Esophagus (tissue), 2 donors: ENCODE measurements at regions not wholly inside any gene's neighbourhood (a gene's known extent, or its start where the extent isn't known, plus 50 kb on each side); places are given as distances from the start of the nearest gene placed in this dataset.

Experiments
- H3K27ac ChIP-seq, 2 donors: one replicate each; pipeline ENCODE4 v1.5.1; 2013; ENCODE audit warnings: low read depth in 2 of 2, mild to moderate bottlenecking in 2 of 2, inconsistent platforms in 1 of 2, low read length in 1 of 2, moderate library complexity in 1 of 2
- H3K27me3 ChIP-seq, 2 donors: one replicate each; pipeline ENCODE4 v1.6.1; 2013; ENCODE audit warnings: low read length in 2 of 2, control low read depth in 1 of 2, mild to moderate bottlenecking in 1 of 2; ENCODE audit not compliant: insufficient read depth in 2 of 2, control insufficient read depth in 1 of 2
- H3K36me3 ChIP-seq, 2 donors: one replicate each; pipeline ENCODE4 v1.6.1; 2013; ENCODE audit warnings: low read length in 1 of 2; ENCODE audit not compliant: control insufficient read depth in 2 of 2, insufficient read depth in 2 of 2
- H3K4me1 ChIP-seq, 2 donors: one replicate each; pipeline ENCODE4 v1.6.1; 2013; ENCODE audit warnings: low read length in 1 of 2; ENCODE audit not compliant: control insufficient read depth in 2 of 2, insufficient read depth in 2 of 2
- H3K4me3 ChIP-seq, 2 donors: one replicate each; pipeline ENCODE4 v1.5.1; 2013; ENCODE audit warnings: low read length in 2 of 2, mild to moderate bottlenecking in 2 of 2, low read depth in 1 of 2, moderate library complexity in 1 of 2
- H3K9me3 ChIP-seq, 2 donors: one replicate each; pipeline ENCODE4 v1.6.1; 2013; ENCODE audit warnings: mild to moderate bottlenecking in 2 of 2, low read depth in 1 of 2, low read length in 1 of 2, moderate library complexity in 1 of 2; ENCODE audit not compliant: control insufficient read depth in 2 of 2, insufficient read depth in 1 of 2
- WGBS, 2 donors: extraction: QIAGEN DNeasy Blood & Tissue Kit; methylation state at CpG; one replicate each; pipeline ENCODE4 v1.1.7; 2013; 5-methylcytosine and 5-hydroxymethylcytosine counted together
- donor health status: healthy with polysubstance abuse.
- donor health status: Bipolar disorder and iron deficiency.

DNA sequence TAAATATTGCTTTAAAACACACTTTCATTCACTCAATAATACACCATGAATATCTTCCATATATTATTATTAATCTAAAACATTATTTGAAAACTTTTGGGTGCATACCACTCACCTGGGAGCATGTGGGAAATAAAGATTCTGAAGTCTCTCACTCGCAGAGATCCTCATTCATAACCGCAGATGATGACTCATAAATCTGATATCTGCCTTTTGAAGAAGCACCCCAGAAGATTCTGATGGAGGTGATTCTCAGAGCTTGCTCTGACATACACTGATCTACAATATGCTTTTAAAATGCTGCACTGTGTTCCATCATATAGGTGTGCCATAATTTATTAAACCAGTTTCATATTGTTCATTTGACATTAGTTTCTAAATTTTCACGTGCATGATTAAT lies 135.0 kb upstream of the SGK1 start:
- Histone ChIP-seq H3K4me3 (no peak overlapping the region), H3K9me3 (no peaks in the 10 kb centered on the region), H3K36me3 (no peaks in the 10 kb centered on the region), H3K4me1 (peaks cover 2% of the 10 kb centered on the region in 2 donors), H3K27me3 (no peaks in the 10 kb centered on the region), H3K27ac (no peak overlapping the region)
- 57% methylated on average over 3 of the region's 3 CpGs for WGBS, 2 donors

DNA sequence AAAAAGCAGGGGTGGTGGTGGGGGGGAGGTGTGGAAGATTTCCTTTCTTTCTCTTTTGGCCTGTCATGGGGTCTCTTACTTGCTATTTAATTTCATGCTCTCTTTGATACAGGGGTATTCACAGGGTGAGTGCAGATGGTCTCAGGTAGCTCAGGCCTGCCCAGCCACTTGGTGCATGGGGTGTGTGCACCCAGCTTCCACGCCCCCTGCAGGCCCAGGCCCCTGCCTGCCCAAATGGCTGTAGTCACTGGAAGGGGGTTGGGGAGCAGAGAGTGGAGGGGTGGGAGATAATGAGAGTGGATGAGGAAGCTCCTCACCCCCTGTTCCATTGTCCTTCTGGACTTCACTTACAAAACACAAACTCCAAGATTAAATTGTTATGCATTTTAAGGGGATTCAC lies 133.6 kb upstream of the SGK1 start:
- Histone ChIP-seq H3K27me3 (no peaks in the 10 kb centered on the region), H3K36me3 (no peaks in the 10 kb centered on the region), H3K4me1 (peaks cover 2% of the 10 kb centered on the region in 2 donors), H3K4me3 (no peak overlapping the region), H3K27ac (no peak overlapping the region), H3K9me3 (no peaks in the 10 kb centered on the region)
- WGBS, 2 donors: 85 to 92% methylated on average over 1 of the region's 1 CpG

DNA sequence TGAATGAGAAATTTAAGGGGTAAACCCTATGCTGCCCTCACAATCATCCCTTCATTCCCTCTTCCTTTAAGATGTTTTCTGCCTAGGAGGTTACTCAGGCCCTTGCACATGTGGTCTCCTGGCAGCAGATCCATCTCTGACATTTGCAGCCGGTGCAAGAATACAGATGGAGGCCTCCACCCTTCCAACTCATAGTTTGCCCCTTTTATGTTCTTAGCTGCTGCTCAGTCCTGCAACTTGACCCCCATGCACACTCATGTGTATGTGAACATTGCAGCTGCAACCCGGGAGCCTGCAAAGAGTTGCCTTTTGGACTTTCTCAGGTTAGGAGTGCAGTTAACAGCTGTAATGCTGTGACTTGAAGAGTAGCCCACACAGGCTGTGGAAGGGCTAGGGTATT lies 131.9 kb upstream of the SGK1 start:
- H3K27ac ChIP-seq: no peak overlapping the region
- no peaks in the 10 kb centered on the region for H3K27me3 ChIP-seq
- WGBS, 2 donors: 60 to 82% methylated on average over 2 of the region's 2 CpGs
- no peaks in the 10 kb centered on the region for H3K9me3 ChIP-seq
- H3K4me3 ChIP-seq: no peak overlapping the region
- H3K4me1 ChIP-seq: peaks cover 4 to 5% of the 10 kb centered on the region in 2 donors
- no peaks in the 10 kb centered on the region for H3K36me3 ChIP-seq

DNA sequence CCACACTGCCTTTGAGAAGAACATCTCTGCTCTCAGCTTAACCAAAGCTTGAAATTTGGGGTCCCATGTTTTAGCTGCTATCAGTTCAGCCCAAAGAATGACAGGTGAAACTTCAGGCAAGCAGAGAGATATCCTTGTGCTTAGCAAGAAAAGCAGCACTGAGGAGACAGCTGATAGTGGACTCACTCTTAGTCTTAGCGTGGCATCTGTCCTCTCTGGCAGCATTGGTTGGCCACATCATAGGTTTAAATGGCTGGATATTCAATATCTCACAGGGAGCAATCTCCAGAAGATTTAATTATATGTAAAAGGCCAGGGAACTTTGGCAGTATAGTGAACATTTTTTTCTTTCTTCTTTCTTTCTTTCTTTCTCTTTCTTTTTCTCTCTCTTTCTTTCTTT lies 131.1 kb upstream of the SGK1 start:
- H3K4me1 ChIP-seq: peaks cover 4 to 5% of the 10 kb centered on the region in 2 donors
- peak overlapping the region in 1 of 2 donors; percentile 18 for H3K27ac ChIP-seq
- H3K36me3 ChIP-seq: no peaks in the 10 kb centered on the region
- no peaks in the 10 kb centered on the region for H3K27me3 ChIP-seq
- no peak overlapping the region for H3K4me3 ChIP-seq
- 89 to 92% methylated on average over 1 of the region's 1 CpG for WGBS, 2 donors
- H3K9me3 ChIP-seq: no peaks in the 10 kb centered on the region

DNA sequence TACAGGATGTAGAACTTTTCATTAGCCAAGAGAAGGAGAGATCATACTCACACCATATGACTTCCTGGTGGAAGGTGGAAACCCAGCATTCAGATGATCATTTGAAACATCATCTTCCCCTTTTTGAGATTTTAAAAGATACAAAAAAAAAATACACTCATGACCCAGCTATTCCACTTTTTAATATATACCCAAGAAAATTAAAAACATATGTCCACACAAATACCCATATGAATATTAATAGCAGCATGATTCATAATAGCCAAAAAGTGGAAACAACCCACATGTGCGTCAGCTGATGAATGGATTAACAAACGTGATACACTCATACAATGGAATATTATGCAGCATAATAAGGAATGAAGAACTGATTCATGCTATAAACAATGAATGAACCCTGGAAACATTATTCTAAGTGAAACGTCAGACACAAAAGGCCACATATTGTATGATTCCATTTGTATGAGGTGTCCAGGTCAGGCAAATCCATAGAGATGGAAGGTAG lies 130.0 kb upstream of the SGK1 start:
- WGBS, 2 donors: 20 to 29% methylated on average over 3 of the region's 3 CpGs
- Histone ChIP-seq H3K9me3 (no peaks in the 10 kb centered on the region), H3K4me1 (peaks cover 4 to 5% of the 10 kb centered on the region in 2 donors), H3K4me3 (no peak overlapping the region), H3K27me3 (no peaks in the 10 kb centered on the region), H3K27ac (peak overlapping the region; percentile 66 to 76), H3K36me3 (no peaks in the 10 kb centered on the region)

DNA sequence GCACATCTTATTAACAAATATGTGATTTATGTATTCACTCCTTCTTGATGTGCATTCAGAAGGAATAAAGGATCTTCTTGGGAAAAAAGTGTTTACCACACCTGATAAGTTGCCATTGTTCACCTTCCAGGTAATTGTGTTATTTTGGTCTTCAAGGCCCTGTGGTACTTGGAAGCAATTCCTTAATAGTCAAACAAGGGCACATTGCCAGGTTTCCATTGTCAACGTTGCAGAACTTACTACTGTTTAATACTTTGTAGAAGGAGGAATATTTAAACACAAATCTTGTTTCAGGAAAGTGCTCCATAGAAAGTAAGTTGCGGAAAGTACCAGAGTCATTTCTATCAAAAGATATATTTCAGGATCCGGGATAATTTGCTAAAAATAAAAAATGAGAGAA lies 129.5 kb upstream of the SGK1 start:
- H3K27ac ChIP-seq: peak overlapping the region in 1 of 2 donors; percentile 41
- H3K9me3 ChIP-seq: no peaks in the 10 kb centered on the region
- WGBS, 2 donors: 30 to 38% methylated on average over 3 of the region's 3 CpGs
- H3K36me3 ChIP-seq: no peaks in the 10 kb centered on the region
- no peaks in the 10 kb centered on the region for H3K27me3 ChIP-seq
- H3K4me1 ChIP-seq: peaks cover 4 to 5% of the 10 kb centered on the region in 2 donors
- H3K4me3 ChIP-seq: no peak overlapping the region

DNA sequence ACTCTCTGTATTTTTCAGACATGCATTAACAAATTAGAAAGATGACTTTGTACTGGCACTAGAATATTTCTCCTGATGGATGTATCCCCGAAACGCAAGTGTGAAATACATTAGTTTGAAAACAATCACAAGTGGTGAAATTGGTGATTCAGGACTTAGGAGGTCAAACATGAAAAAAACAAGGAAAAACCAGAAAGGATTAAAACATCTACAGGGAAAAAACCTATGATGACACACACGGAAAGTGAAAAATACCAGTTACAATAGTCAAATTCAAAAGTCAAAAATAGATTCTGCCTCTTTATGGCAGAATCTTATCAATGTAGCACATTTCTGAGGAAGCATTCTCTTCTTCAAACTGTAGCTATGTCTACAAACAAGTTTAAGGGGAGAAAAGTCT lies 129.0 kb upstream of the SGK1 start:
- Histone ChIP-seq H3K9me3 (no peaks in the 10 kb centered on the region), H3K36me3 (no peaks in the 10 kb centered on the region), H3K4me3 (no peak overlapping the region), H3K4me1 (peaks cover 4 to 5% of the 10 kb centered on the region in 2 donors), H3K27ac (peak overlapping the region in 1 of 2 donors; percentile 42), H3K27me3 (no peaks in the 10 kb centered on the region)
- 40 to 47% methylated on average over 3 of the region's 3 CpGs for WGBS, 2 donors

DNA sequence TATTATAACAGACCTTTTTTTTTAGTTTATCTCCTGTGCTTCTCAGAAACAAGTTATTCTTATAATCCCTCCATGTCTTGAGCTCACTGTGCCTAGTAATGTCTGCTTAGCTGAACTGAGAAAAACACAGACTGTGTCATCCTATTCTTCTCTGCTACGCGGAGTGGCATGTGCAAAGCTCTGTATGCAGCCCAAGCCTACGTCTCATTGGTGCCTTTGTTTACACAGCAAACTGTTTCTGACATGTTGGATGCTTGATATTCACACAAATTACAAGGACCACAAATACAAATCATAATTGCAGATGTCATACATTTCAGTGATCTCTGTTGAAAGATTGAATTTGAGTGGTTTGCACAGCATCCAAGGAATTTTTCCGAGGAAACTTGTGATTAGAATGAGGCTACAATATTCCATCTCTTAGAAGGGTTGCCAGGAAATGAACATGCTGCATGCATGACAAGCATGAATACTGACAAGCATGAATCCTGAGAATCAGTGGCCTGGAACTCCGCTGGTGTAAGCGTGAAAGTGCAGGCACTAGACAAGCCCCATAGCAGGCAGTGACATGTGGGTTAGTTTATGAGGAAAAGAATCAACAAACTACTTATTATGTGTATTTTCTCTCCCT lies 128.4 kb upstream of the SGK1 start:
- Histone ChIP-seq H3K9me3 (no peaks in the 10 kb centered on the region), H3K36me3 (no peaks in the 10 kb centered on the region), H3K27me3 (no peaks in the 10 kb centered on the region), H3K4me3 (no peak overlapping the region), H3K4me1 (peaks cover 2% of the 10 kb centered on the region in 2 donors), H3K27ac (peak overlapping the region; percentile 48 to 57)
- 31 to 48% methylated on average over 6 of the region's 6 CpGs for WGBS, 2 donors

DNA sequence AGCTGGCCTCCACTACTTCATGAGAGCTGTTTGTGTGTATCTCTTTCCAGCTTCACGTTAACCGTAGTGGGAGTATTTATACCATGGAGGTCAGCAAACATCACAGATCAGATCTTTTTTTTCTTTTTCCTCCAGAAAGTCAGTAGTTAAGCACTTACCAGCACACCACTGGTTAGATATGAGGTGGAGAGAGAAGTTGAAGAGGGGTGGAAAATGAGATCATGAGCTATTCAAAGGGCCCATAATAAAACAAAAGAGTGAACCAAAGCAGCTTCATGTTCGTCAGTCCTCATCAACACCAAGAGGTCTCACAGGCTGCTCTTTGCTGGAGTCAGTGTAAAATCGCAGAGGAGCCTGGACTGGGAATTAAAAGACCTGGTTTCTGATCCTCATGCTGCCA lies 125.1 kb upstream of the SGK1 start:
- Histone ChIP-seq H3K4me1 (peaks cover 2% of the 10 kb centered on the region in 2 donors), H3K36me3 (no peaks in the 10 kb centered on the region), H3K27ac (no peak overlapping the region), H3K9me3 (no peaks in the 10 kb centered on the region), H3K27me3 (no peaks in the 10 kb centered on the region), H3K4me3 (no peak overlapping the region)
- 68 to 89% methylated on average over 4 of the region's 4 CpGs for WGBS, 2 donors

DNA sequence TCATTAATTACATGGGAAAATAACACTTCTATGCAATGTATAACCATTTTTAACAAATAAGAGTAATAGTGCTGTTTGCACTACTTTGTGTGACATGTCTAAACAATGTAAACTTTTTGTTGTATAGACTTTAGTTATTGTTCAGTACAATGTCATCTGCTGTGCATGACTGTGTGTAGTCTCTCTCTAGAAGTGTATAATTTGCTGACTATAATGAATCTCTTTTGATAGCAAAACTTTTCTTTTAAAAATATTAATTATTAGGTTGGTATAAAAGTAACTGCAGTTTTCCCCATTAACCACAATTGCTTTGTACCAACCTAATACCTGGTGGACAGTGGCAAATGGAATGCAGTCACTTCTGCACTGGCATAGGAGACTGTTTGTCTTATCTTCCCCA lies 124.2 kb upstream of the SGK1 start:
- H3K27me3 ChIP-seq: no peaks in the 10 kb centered on the region
- H3K4me3 ChIP-seq: no peak overlapping the region
- H3K4me1 ChIP-seq: peaks cover 2% of the 10 kb centered on the region in 2 donors

More for the DNA sequence above, 124.2 kb upstream of the SGK1 start:
- no peak overlapping the region for H3K27ac ChIP-seq
- no peaks in the 10 kb centered on the region for H3K9me3 ChIP-seq
- H3K36me3 ChIP-seq: no peaks in the 10 kb centered on the region
